ENCODE measurements at regions not wholly inside any gene's neighbourhood (a gene's known extent, or its start where the extent isn't known, plus 50 kb on each side); places are given as distances from the start of the nearest gene placed in this dataset.

- no peaks in the 10 kb centered on the region for H4K20me1 ChIP-seq (ENCODE audit: insufficient read depth)
- no peaks in the 10 kb centered on the region for H3K27me3 ChIP-seq (ENCODE audit: insufficient read depth, low read depth)
- no peak overlapping the region for H3K9ac ChIP-seq
- no peak overlapping the region for H2AFZ ChIP-seq (ENCODE audit: low read depth)
- H3K4me3 ChIP-seq (IDR thresholded peaks at IDR 0.05; ENCODE audit: insufficient read depth, low read depth, low read length), result no peak overlapping the region
- H3K79me2 ChIP-seq (ENCODE audit: insufficient read depth, low read depth), result no peaks in the 10 kb centered on the region
- no peaks in the 10 kb centered on the region for H3K4me1 ChIP-seq (ENCODE audit: low read depth, poor library complexity, severe bottlenecking)
- no peaks in the 10 kb centered on the region for H3K36me3 ChIP-seq (ENCODE audit: insufficient read depth)
- no peak overlapping the region for H3K4me2 ChIP-seq
- TF ChIP-seq CTCF (conservative IDR thresholded peaks at IDR 0.05; ENCODE audit: low read depth, low read length), result peak; percentile 56
- no peak overlapping the region for H3K27ac ChIP-seq
Measured at GRCh38 chr13:104773775-104774174, 1707.6 kb upstream of the SLC10A2 start.

- no peaks in the 10 kb centered on the region for H3K36me3 ChIP-seq (ENCODE audit: insufficient read depth)
- no peaks in the 10 kb centered on the region for H3K79me2 ChIP-seq (ENCODE audit: insufficient read depth, low read depth)
- H3K4me2 ChIP-seq, result no peak overlapping the region
- no peak overlapping the region for H3K4me3 ChIP-seq (IDR thresholded peaks at IDR 0.05; ENCODE audit: insufficient read depth, low read depth, low read length)
- H3K27ac ChIP-seq, result no peak overlapping the region
- H2AFZ ChIP-seq (ENCODE audit: low read depth), result no peak overlapping the region
- no peak overlapping the region for H3K9ac ChIP-seq
- H3K27me3 ChIP-seq (ENCODE audit: insufficient read depth, low read depth), result no peaks in the 10 kb centered on the region
- no peaks in the 10 kb centered on the region for H3K4me1 ChIP-seq (ENCODE audit: low read depth, poor library complexity, severe bottlenecking)
- no peaks in the 10 kb centered on the region for H4K20me1 ChIP-seq (ENCODE audit: insufficient read depth)
- no peak for TF ChIP-seq CTCF (conservative IDR thresholded peaks at IDR 0.05; ENCODE audit: low read depth, low read length)
Measured at GRCh38 chr13:104769545-104769944, 1703.3 kb upstream of the SLC10A2 start.

GRCh38 chr13:104766319-104766718 lies 1700.1 kb upstream of the SLC10A2 start:
- TF ChIP-seq CTCF (conservative IDR thresholded peaks at IDR 0.05; ENCODE audit: low read depth, low read length), result no peak
- H4K20me1 ChIP-seq (ENCODE audit: insufficient read depth), result no peaks in the 10 kb centered on the region
- H3K4me1 ChIP-seq (ENCODE audit: low read depth, poor library complexity, severe bottlenecking), result no peaks in the 10 kb centered on the region

GRCh38 chr13:104764600-104764999 lies 1698.4 kb upstream of the SLC10A2 start:
- no peak for TF ChIP-seq CTCF (conservative IDR thresholded peaks at IDR 0.05; ENCODE audit: low read depth, low read length)
- Histone ChIP-seq H3K4me2 (no peak overlapping the region), H4K20me1 (ENCODE audit: insufficient read depth) (no peaks in the 10 kb centered on the region), H3K4me3 (IDR thresholded peaks at IDR 0.05; ENCODE audit: insufficient read depth, low read depth, low read length) (no peak overlapping the region), H2AFZ (ENCODE audit: low read depth) (no peak overlapping the region), H3K27me3 (ENCODE audit: insufficient read depth, low read depth) (no peaks in the 10 kb centered on the region), H3K27ac (no peak overlapping the region), H3K36me3 (ENCODE audit: insufficient read depth) (no peaks in the 10 kb centered on the region), H3K79me2 (ENCODE audit: insufficient read depth, low read depth) (no peaks in the 10 kb centered on the region), H3K9ac (no peak overlapping the region), H3K4me1 (ENCODE audit: low read depth, poor library complexity, severe bottlenecking) (no peaks in the 10 kb centered on the region)

More at GRCh38 chr13:104766319-104766718, 1700.1 kb upstream of the SLC10A2 start:
- no peak overlapping the region for H2AFZ ChIP-seq (ENCODE audit: low read depth)
- H3K27ac ChIP-seq, result no peak overlapping the region
- no peak overlapping the region for H3K9ac ChIP-seq
- no peaks in the 10 kb centered on the region for H3K27me3 ChIP-seq (ENCODE audit: insufficient read depth, low read depth)
- H3K4me2 ChIP-seq, result no peak overlapping the region
- H3K4me3 ChIP-seq (IDR thresholded peaks at IDR 0.05; ENCODE audit: insufficient read depth, low read depth, low read length), result no peak overlapping the region
- H3K79me2 ChIP-seq (ENCODE audit: insufficient read depth, low read depth), result no peaks in the 10 kb centered on the region
- H3K36me3 ChIP-seq (ENCODE audit: insufficient read depth), result no peaks in the 10 kb centered on the region

Data from KMS-11 (cell line).